ENCODE measurements at regions not wholly inside any gene's neighbourhood (a gene's known extent, or its start where the extent isn't known, plus 50 kb on each side); places are given as distances from the start of the nearest gene placed in this dataset.
"Not testable (repeated sequence)": the region's sequence is repeated elsewhere in the genome, so short reads cannot be mapped to it uniquely, and the experiment has no call there.

- DNase-seq, result not testable (repeated sequence)
Observed at GRCh38 chr1:99444211-99444927, 180.1 kb downstream of the PLPPR4 start.

DNA sequence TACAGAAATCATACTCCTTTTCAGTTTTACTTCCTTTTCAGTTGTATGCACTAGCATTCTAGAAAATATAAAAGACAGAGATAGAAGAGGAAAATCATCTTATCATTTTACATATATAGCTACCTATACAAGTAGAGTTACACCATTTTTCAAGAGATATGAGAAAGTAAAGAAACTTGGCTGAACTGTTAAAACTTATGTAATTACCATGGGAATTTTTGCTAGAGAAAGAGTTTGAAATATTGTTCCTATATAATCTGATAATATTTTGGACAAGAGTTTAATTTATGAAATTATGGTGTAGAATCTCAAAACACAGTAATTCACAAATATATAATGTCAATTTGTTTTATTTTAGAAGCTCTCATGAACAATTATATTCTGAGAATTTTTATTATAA is 180.8 kb downstream of the PLPPR4 start:
- no peak for DNase-seq

- DNase-seq, result no peak
Observed at GRCh38 chr1:99445486-99445885, 181.2 kb downstream of the PLPPR4 start.

- no peak for DNase-seq
Observed at GRCh38 chr1:99447721-99448120, 183.4 kb downstream of the PLPPR4 start.

- no peak for DNase-seq
Observed at GRCh38 chr1:99455760-99456159, 190.2 kb upstream of the PALMD start.

DNA sequence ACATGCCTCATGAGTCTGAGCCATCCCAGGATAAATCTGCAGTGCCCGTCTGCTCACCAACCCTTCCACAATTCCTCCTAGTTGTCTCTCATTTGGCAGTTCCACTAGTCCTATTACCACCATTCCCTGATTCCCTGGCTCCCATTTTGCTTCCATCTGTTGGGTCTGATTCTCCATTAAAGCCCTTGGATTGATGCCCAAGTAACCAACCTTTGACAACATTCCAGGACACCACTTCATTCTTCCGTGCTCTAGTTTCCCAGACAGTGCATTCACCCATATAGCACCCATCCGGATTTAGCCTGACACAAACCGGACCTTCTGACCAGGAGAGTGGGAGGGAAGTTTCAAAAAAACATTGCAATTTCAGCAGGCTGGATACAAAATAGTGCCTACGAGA is 189.4 kb upstream of the PALMD start:
- no peak for DNase-seq

- peak in 16 of 58 donors; percentile 2 to 63 (median 13) for DNase-seq
Observed at GRCh38 chr1:99457381-99458165, 188.3 kb upstream of the PALMD start.

- DNase-seq, result no peak
Observed at GRCh38 chr1:99461499-99461898, 184.4 kb upstream of the PALMD start.

DNA sequence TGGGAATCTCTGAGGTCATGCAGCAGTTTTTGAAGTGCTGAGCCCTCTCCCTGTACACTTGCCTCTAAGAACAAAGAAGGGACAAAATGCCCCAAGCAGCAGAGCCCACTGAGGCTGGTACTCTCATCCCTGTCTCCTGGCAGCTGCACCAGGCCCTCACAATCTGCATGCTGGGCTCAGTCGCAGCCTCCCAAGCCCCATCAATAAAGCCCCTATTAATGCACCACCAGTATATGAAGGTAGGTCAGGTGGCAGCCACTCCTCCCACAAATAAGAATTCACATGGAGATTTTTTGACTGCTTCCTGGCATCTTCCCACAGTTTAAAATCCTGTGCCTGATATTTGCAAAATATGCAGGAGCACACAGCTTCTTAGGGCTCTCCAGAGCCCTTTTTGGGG is 181.2 kb upstream of the PALMD start:
- DNase-seq, result no peak

DNA sequence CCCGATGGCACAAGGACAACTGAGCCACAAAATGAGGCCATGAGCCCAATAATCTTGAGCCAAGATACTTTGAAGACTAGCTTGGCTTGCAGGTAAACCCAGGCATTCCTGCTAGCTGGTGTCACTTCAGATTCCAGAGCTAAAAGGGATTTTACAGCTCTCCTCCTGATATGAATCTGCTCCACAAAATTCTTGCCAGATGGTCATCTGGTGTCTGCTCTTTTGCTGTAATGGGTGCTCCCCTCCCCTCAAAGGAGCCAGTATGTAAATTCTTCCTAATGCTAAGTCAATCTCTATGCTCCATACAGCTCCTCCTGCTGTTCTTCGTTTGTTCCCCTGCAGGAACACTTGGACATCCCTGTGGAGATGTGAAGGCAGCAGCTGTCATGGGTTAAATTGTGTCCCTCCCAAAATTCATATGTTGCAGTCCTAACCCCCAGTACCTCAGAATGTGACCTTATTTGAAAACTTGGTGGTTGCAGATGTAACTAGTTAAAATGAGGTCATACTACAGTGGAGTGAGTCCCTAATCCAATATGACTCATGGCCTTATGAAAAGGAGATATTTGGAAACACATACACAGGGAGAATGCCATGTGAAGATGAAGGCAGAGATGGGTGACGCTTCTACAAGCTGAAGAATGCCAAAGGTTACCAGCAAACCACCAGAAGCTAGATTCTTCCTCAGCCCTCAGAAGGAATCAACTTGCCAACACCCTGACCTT is 180.6 kb upstream of the PALMD start:
- DNase-seq, result no peak

DNA sequence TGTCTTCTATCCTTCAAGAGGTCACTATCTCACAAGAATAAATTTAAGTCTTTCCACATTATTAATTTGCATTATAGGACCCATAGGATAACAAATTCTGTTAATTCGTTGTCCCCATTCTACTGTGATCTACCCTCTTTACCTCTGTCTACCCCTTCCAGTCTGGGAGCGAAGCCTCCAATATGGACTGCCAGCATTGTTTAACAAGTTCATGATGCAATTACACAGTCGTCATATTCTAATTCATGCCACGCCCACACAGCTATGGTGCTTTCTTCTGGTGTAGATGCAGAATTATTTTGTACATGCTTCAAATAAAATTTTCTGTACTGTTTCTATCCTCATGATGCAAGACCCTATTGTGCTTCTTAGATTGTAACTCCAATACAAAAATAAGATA is 178.3 kb upstream of the PALMD start:
- DNase-seq, result no peak

- peak in 2 of 58 donors; percentile 12 to 22 for DNase-seq
Observed at GRCh38 chr1:99469550-99469971, 176.4 kb upstream of the PALMD start.

- no peak for DNase-seq
Observed at GRCh38 chr1:99472893-99473292, 173.0 kb upstream of the PALMD start.

GRCh38 chr1:99474350-99474893 is 171.5 kb upstream of the PALMD start:
- no peak for DNase-seq

GRCh38 chr1:99476058-99476457 is 169.9 kb upstream of the PALMD start:
- no peak for DNase-seq

GRCh38 chr1:99481391-99481996 is 164.4 kb upstream of the PALMD start:
- DNase-seq, result peak in 16 of 58 donors; percentile 3 to 79 (median 16)

- DNase-seq, result no peak
Observed at GRCh38 chr1:99482286-99482685, 163.6 kb upstream of the PALMD start.

DNA sequence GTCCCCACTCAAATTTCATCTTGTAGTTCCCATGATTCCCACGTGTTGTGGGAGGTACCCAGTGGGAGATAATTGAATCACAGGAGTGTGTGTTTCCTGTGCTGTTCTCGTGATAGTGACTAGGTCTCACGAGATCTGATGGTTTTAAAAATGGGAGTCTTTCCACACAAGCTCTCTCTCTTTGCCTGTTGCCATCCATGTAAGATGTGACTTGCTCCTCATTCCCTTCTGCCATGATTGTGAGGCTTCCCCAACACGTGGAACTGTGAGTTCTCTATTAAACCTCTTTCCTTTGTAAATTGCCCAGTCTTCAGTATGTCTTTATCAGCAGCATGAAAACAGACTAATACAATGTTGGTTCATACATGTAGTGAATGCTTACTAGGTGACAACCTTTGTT is 163.2 kb upstream of the PALMD start:
- DNase-seq, result no peak

GRCh38 chr1:99490031-99490430 is 155.9 kb upstream of the PALMD start:
- no peak for DNase-seq

DNA sequence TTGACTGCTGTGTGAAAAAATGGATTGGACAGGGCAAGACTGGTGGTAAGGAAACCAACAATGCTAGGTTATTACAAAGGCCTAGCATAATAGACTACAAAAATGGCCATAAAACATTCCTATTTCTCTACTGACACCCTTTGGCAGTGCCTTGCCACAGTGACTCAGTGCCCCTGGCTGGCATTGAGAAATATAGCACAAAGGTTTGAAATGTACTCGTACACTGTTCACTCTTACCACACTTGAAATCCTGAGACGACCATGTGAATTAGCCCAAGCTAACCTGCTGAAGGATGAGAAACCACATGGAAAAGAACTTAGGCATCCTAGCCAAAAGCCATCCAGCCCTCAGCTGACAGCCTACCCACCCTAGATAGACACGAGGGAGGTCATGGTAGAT is 149.8 kb upstream of the PALMD start:
- DNase-seq, result no peak

DNA sequence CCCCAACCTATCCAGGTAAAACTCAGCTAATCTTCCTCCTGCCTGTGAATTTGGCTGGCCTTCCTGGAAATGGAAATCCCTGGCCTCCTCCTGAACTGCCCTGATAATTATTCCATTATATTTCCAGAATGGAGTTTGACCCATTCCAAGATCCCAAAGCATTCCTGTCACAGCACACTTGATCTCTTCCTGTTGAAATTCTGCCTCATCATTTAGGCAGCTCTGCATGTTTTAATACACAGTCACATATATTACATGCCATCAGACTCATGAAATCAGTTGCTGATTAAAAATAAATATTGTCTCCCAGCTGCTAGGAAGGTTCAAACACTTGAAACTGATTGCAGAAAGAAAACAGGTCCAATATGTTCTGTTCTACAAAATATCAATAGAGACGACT is 148.2 kb upstream of the PALMD start:
- DNase-seq, result no peak
